NCI-H460 (cell line): ENCODE measurements at regions not wholly inside any gene's neighbourhood (a gene's known extent, or its start where the extent isn't known, plus 50 kb on each side); places are given as distances from the start of the nearest gene placed in this dataset.
"Not testable (repeated sequence)": the region's sequence is repeated elsewhere in the genome, so short reads cannot be mapped to it uniquely, and the experiment has no call there.

Experiments used
- DNase-seq: peaks from one replicate; pipeline ENCODE4 v3.0.0-alpha.2; 2016; ENCODE audit warnings: low read depth; ENCODE audit errors: extremely low read depth

- no peak for DNase-seq
Measured at GRCh38 chr5:37975531-37975930, 135.7 kb upstream of the GDNF start.

- DNase-seq: no peak
Measured at GRCh38 chr5:37971483-37972024, 131.7 kb upstream of the GDNF start.

- no peak for DNase-seq
Measured at GRCh38 chr5:37966871-37967270, 127.0 kb upstream of the GDNF start.

- DNase-seq: no peak
Measured at GRCh38 chr5:37966291-37966690, 126.5 kb upstream of the GDNF start.

- no peak for DNase-seq
Measured at GRCh38 chr5:37962389-37962788, 122.5 kb upstream of the GDNF start.

GRCh38 chr5:37957218-37957617 is 117.4 kb upstream of the GDNF start:
- DNase-seq: no peak

- no peak for DNase-seq
Measured at GRCh38 chr5:37955748-37956147, 115.9 kb upstream of the GDNF start.

GRCh38 chr5:37954561-37954960 is 114.7 kb upstream of the GDNF start:
- no peak for DNase-seq

- DNase-seq: no peak
Measured at GRCh38 chr5:37951946-37952721, 112.3 kb upstream of the GDNF start.

GRCh38 chr5:37950436-37950835 is 110.6 kb upstream of the GDNF start:
- DNase-seq: no peak

GRCh38 chr5:37945446-37945845 is 105.6 kb upstream of the GDNF start:
- no peak for DNase-seq

- not testable (repeated sequence) for DNase-seq
Measured at GRCh38 chr5:37943136-37943535, 103.3 kb upstream of the GDNF start.

- DNase-seq: no peak
Measured at GRCh38 chr5:37940931-37941623, 101.2 kb upstream of the GDNF start.

GRCh38 chr5:37938861-37939260 is 99.0 kb upstream of the GDNF start:
- DNase-seq: no peak

- no peak for DNase-seq
Measured at GRCh38 chr5:37938076-37938852, 98.4 kb upstream of the GDNF start.

- DNase-seq: no peak
Measured at GRCh38 chr5:37936091-37936490, 96.2 kb upstream of the GDNF start.

- DNase-seq: no peak
Measured at GRCh38 chr5:37933576-37933975, 93.7 kb upstream of the GDNF start.

GRCh38 chr5:37932450-37932849 is 92.6 kb upstream of the GDNF start:
- DNase-seq: no peak

GRCh38 chr5:37931541-37931940 is 91.7 kb upstream of the GDNF start:
- no peak for DNase-seq

- no peak for DNase-seq
Measured at GRCh38 chr5:37930350-37930749, 90.5 kb upstream of the GDNF start.

- DNase-seq: no peak
Measured at GRCh38 chr5:37929791-37930190, 90.0 kb upstream of the GDNF start.
